ENCODE measurements at regions not wholly inside any gene's neighbourhood (a gene's known extent, or its start where the extent isn't known, plus 50 kb on each side); places are given as distances from the start of the nearest gene placed in this dataset.

DNA sequence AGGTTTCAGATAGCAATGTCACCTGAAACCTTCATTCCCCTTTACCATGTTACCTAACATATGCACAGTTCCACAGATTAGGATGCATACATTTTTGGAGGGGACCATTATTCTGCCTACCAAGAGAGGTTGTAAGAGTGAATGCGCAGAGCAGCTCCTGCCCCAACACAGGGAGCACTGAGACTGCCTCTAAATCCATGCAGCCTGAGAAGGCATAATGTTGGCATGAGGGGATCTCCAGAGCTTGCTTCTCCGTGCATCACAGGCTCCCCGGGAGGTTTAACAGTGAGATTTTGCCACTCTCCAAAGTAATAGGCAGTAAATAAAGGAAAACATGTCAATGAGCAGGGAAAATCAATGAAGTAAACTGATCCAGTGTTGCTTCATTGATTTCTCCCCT lies 410.8 kb downstream of the PCDH7 start:
- no peak overlapping the region for H3K9ac ChIP-seq (ENCODE audit: low read depth, low read length)
- no peaks in the 10 kb centered on the region for H3K36me3 ChIP-seq (ENCODE audit: control insufficient read depth, insufficient read depth, low read length)
- H3K27me3 ChIP-seq (ENCODE audit: control insufficient read depth, insufficient read depth, low read length): no peaks in the 10 kb centered on the region
- peaks cover 4% of the 10 kb centered on the region for H3K4me1 ChIP-seq (ENCODE audit: control insufficient read depth, insufficient read depth, low read length)
- no peak overlapping the region for H3K4me3 ChIP-seq (ENCODE audit: low read depth, low read length)
- no peaks in the 10 kb centered on the region for H3K9me3 ChIP-seq (ENCODE audit: control insufficient read depth, insufficient read depth, low read length)

DNA sequence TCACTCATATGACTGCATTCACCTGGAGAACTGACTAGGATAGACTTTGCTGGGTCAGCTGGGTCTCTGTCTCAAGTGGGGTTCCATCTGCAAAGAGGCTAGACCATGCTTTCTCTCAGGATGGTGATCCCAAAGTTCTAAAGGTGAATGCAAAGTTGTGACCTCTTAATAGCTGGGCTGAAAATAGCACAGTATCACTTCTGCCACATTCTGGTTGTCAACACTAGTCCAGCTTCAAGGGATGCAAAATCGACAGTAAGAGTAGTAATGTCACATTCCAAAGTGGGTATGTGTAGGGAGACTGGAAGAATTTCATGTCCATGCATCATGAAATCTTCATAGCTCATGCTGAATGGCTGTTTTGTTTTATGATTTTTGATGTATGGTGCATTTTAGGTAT lies 414.6 kb downstream of the PCDH7 start:
- Histone ChIP-seq H3K27me3 (ENCODE audit: control insufficient read depth, insufficient read depth, low read length) (no peaks in the 10 kb centered on the region), H3K9me3 (ENCODE audit: control insufficient read depth, insufficient read depth, low read length) (no peaks in the 10 kb centered on the region), H3K4me3 (ENCODE audit: low read depth, low read length) (no peak overlapping the region), H3K4me1 (ENCODE audit: control insufficient read depth, insufficient read depth, low read length) (peaks cover 4% of the 10 kb centered on the region), H3K36me3 (ENCODE audit: control insufficient read depth, insufficient read depth, low read length) (no peaks in the 10 kb centered on the region), H3K9ac (ENCODE audit: low read depth, low read length) (no peak overlapping the region)

DNA sequence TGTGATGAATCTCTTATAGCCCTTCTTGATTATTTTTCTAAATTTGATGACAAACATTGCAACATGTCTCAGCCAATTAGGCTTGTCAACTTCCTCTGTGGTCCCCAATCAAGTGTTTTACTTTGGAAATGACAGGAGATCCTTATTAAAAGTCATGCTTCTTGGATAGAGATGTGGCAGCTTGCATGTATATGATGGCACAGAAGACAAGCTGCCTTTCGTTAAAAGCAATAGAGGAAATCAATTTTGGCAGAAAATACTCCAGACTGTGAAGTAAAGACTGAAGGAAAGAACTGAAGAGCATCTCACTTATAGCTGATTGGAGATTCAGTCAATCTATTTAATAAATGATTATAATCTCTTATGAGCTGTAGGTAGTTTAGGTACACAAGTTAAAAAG lies 419.6 kb downstream of the PCDH7 start:
- Histone ChIP-seq H3K4me3 (ENCODE audit: low read depth, low read length) (no peak overlapping the region), H3K9ac (ENCODE audit: low read depth, low read length) (no peak overlapping the region), H3K27me3 (ENCODE audit: control insufficient read depth, insufficient read depth, low read length) (no peaks in the 10 kb centered on the region), H3K4me1 (ENCODE audit: control insufficient read depth, insufficient read depth, low read length) (no peaks in the 10 kb centered on the region), H3K9me3 (ENCODE audit: control insufficient read depth, insufficient read depth, low read length) (no peaks in the 10 kb centered on the region), H3K36me3 (ENCODE audit: control insufficient read depth, insufficient read depth, low read length) (no peaks in the 10 kb centered on the region)

DNA sequence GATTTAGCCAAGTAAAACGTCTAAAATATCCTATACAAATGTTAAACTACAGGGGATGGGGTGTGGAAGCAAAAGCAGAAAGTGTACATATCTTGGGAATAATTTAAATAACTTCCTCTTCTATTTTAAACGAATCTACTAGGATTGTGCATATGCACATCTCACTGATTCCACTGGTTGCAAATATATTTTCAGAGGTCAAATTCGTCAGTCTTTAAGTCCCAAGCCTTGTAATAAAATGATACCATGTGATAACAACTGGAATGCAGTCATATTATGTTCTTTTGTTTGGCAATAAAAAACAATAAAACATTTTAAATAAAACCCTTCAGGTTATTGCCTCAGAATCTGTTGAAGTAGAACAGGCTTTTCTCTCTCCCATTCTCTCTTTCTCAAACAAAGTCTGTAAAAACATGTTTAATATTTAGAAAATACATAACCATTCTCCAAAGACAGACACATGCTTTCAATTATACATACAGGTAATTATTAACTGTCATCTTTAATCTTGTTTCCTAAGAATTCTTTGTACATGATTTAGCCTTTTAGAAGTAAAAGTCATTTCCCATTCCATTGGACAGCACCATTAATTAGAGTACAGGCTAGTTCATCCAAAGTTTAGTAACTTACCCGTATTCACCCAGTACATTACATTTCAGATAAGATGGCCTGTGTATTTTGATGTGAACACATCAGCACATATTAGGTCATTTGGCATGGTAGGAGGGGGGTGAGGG lies 421.1 kb downstream of the PCDH7 start:
- no peak overlapping the region for H3K9ac ChIP-seq (ENCODE audit: low read depth, low read length)

DNA sequence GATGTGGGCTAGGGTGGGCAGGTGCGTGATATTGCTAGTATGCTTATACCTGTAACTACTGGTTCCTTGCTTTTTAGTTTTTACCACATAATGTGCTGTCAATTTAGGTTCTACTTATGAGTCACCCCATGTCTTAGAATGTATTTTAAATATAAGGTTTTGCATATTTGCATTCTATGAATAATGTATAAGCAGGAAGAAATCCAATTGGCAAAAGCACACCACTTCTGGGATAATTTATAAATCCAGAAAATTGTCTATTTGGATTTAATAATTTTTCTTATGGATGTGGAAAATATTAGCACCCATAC lies 421.6 kb downstream of the PCDH7 start:
- no peak overlapping the region for H3K9ac ChIP-seq (ENCODE audit: low read depth, low read length)

More for the DNA sequence above, 421.1 kb downstream of the PCDH7 start:
- H3K9me3 ChIP-seq (ENCODE audit: control insufficient read depth, insufficient read depth, low read length): no peaks in the 10 kb centered on the region
- H3K36me3 ChIP-seq (ENCODE audit: control insufficient read depth, insufficient read depth, low read length): no peaks in the 10 kb centered on the region
- no peak overlapping the region for H3K4me3 ChIP-seq (ENCODE audit: low read depth, low read length)
- H3K4me1 ChIP-seq (ENCODE audit: control insufficient read depth, insufficient read depth, low read length): no peaks in the 10 kb centered on the region
- no peaks in the 10 kb centered on the region for H3K27me3 ChIP-seq (ENCODE audit: control insufficient read depth, insufficient read depth, low read length)

DNA sequence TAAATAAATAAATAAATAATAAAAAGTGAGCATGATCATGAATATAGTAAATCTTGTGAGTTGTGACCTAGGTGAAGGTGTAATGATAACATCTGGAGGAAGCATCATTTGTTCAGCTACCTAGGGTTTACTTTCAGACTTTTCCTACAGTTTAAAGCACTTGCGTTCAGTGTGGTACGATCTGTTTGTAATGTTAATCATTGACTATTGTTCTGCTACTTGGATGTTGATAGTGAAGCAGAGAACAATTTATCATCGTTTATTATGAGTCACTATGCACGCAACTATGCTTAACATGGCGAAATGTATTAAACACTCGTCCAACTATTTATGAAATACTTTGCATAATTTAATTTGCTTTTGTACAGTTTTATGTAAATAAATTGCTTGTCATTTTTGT lies 426.2 kb downstream of the PCDH7 start:
- no peaks in the 10 kb centered on the region for H3K27me3 ChIP-seq (ENCODE audit: control insufficient read depth, insufficient read depth, low read length)
- H3K9me3 ChIP-seq (ENCODE audit: control insufficient read depth, insufficient read depth, low read length): no peaks in the 10 kb centered on the region

More for the DNA sequence above, 421.6 kb downstream of the PCDH7 start:
- no peak overlapping the region for H3K4me3 ChIP-seq (ENCODE audit: low read depth, low read length)
- H3K36me3 ChIP-seq (ENCODE audit: control insufficient read depth, insufficient read depth, low read length): no peaks in the 10 kb centered on the region
- H3K9me3 ChIP-seq (ENCODE audit: control insufficient read depth, insufficient read depth, low read length): no peaks in the 10 kb centered on the region
- H3K4me1 ChIP-seq (ENCODE audit: control insufficient read depth, insufficient read depth, low read length): no peaks in the 10 kb centered on the region
- H3K27me3 ChIP-seq (ENCODE audit: control insufficient read depth, insufficient read depth, low read length): no peaks in the 10 kb centered on the region

DNA sequence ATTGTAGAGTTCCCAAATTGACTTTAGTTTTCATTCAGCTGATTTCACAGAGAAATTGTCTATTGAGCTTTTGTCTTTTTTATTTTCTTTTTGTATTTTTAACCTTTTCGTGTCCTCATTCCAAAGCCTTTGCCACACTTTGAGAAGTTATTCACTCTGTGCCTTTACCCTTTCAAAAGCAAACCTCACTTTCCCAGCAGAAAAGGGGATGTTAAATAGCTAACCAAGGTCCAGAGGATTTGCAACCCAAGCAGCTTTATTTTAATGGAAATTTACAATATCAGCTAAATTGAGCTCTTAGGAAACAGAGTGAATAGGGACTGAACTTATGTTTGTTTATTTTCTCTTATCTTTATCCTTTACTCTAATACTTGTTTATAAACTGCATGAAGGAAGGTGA lies 428.8 kb downstream of the PCDH7 start:
- Histone ChIP-seq H3K9me3 (ENCODE audit: control insufficient read depth, insufficient read depth, low read length) (no peaks in the 10 kb centered on the region), H3K36me3 (ENCODE audit: control insufficient read depth, insufficient read depth, low read length) (no peaks in the 10 kb centered on the region), H3K4me1 (ENCODE audit: control insufficient read depth, insufficient read depth, low read length) (peaks cover 11% of the 10 kb centered on the region), H3K4me3 (ENCODE audit: low read depth, low read length) (no peak overlapping the region), H3K9ac (ENCODE audit: low read depth, low read length) (no peak overlapping the region), H3K27me3 (ENCODE audit: control insufficient read depth, insufficient read depth, low read length) (no peaks in the 10 kb centered on the region)

More for the DNA sequence above, 426.2 kb downstream of the PCDH7 start:
- Histone ChIP-seq H3K4me3 (ENCODE audit: low read depth, low read length) (no peak overlapping the region), H3K36me3 (ENCODE audit: control insufficient read depth, insufficient read depth, low read length) (no peaks in the 10 kb centered on the region), H3K9ac (ENCODE audit: low read depth, low read length) (no peak overlapping the region), H3K4me1 (ENCODE audit: control insufficient read depth, insufficient read depth, low read length) (peaks cover 11% of the 10 kb centered on the region)

DNA sequence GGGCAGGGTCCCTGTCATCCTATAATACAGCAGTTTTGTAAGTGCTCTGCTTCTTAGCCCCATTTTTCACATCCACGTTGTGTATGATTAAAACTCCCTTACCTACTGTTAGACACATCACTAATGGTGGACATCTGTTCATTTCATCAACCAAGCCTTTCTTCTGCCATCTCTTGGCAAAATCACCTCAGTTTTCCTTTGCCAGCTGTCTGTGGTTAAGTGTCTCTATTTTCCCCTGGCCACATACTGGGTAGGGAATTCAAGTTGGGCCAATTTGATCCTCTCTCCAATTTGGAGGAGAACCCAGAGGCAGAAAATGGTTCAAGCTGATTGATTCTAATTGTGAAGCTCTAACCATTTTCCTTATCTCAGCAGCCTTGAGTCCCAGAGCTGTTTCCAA lies 436.1 kb downstream of the PCDH7 start:
- peaks cover 5% of the 10 kb centered on the region for H3K4me1 ChIP-seq (ENCODE audit: control insufficient read depth, insufficient read depth, low read length)

DNA sequence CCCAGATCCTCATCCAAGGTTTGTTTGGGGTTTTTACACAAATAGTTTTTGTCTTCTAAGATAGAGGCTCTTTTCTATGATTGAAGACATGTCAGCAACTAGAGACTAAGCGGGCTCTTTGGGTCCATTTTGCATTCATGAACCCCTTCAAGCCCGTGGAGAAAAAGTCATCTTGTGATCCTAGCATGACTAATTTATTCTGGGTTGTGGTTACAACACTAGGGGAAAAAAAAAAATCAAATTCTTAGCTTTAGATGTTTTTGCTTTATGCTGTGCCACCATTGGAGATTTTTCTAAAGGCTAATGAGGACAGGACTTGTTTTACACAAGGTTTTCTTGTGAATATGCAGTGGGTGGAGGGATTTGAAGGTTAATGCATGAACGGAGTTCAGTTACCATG lies 440.0 kb downstream of the PCDH7 start:
- Histone ChIP-seq H3K36me3 (ENCODE audit: control insufficient read depth, insufficient read depth, low read length) (no peaks in the 10 kb centered on the region), H3K9me3 (ENCODE audit: control insufficient read depth, insufficient read depth, low read length) (no peaks in the 10 kb centered on the region), H3K4me1 (ENCODE audit: control insufficient read depth, insufficient read depth, low read length) (peaks cover 5% of the 10 kb centered on the region), H3K9ac (ENCODE audit: low read depth, low read length) (no peak overlapping the region), H3K27me3 (ENCODE audit: control insufficient read depth, insufficient read depth, low read length) (no peaks in the 10 kb centered on the region), H3K4me3 (ENCODE audit: low read depth, low read length) (no peak overlapping the region)

More for the DNA sequence above, 436.1 kb downstream of the PCDH7 start:
- no peak overlapping the region for H3K9ac ChIP-seq (ENCODE audit: low read depth, low read length)
- H3K27me3 ChIP-seq (ENCODE audit: control insufficient read depth, insufficient read depth, low read length): no peaks in the 10 kb centered on the region
- H3K4me3 ChIP-seq (ENCODE audit: low read depth, low read length): no peak overlapping the region
- H3K36me3 ChIP-seq (ENCODE audit: control insufficient read depth, insufficient read depth, low read length): no peaks in the 10 kb centered on the region
- H3K9me3 ChIP-seq (ENCODE audit: control insufficient read depth, insufficient read depth, low read length): no peaks in the 10 kb centered on the region

DNA sequence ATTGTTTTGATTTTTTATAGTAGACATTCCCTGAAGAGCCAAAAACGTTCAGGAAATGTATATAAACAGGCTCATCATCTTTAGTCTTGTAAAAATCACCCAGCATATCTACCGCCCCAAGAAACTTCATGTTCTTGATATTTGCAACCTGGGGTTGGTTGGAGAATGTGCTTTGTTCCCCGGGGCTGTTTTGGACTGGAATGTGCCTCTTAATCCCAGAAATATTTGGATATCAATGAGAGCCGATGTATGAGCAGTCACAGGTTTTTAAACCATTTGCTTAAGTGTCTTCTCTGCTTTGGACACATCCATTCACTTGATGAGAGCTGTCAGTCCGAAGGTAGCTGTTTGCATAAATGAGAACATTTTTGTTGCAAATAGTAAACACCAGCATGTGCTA lies 449.7 kb downstream of the PCDH7 start:
- H3K4me3 ChIP-seq (ENCODE audit: low read depth, low read length): no peak overlapping the region

DNA sequence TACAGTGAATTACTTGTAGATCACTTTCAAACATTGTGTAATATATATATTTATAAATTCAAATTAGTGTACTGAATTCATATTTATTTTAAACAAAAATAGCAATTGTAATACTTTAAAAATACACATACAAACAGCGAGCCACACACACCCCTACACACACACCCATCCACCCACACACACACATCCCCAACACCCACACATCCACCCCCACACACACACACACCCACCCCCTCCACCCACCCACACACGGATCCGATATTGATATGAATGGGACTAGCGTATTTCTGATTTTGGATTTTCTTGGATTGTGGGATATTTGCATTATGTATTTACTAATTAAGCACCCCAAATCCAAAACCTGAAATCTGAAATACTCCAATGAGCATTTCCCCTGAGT lies 451.2 kb downstream of the PCDH7 start:
- Histone ChIP-seq H3K4me1 (ENCODE audit: control insufficient read depth, insufficient read depth, low read length) (peaks cover 6% of the 10 kb centered on the region), H3K9ac (ENCODE audit: low read depth, low read length) (no peak overlapping the region)

More for the DNA sequence above, 449.7 kb downstream of the PCDH7 start:
- no peaks in the 10 kb centered on the region for H3K36me3 ChIP-seq (ENCODE audit: control insufficient read depth, insufficient read depth, low read length)
- no peaks in the 10 kb centered on the region for H3K27me3 ChIP-seq (ENCODE audit: control insufficient read depth, insufficient read depth, low read length)
- H3K9ac ChIP-seq (ENCODE audit: low read depth, low read length): no peak overlapping the region
- H3K9me3 ChIP-seq (ENCODE audit: control insufficient read depth, insufficient read depth, low read length): no peaks in the 10 kb centered on the region
- H3K4me1 ChIP-seq (ENCODE audit: control insufficient read depth, insufficient read depth, low read length): peaks cover 6% of the 10 kb centered on the region

DNA sequence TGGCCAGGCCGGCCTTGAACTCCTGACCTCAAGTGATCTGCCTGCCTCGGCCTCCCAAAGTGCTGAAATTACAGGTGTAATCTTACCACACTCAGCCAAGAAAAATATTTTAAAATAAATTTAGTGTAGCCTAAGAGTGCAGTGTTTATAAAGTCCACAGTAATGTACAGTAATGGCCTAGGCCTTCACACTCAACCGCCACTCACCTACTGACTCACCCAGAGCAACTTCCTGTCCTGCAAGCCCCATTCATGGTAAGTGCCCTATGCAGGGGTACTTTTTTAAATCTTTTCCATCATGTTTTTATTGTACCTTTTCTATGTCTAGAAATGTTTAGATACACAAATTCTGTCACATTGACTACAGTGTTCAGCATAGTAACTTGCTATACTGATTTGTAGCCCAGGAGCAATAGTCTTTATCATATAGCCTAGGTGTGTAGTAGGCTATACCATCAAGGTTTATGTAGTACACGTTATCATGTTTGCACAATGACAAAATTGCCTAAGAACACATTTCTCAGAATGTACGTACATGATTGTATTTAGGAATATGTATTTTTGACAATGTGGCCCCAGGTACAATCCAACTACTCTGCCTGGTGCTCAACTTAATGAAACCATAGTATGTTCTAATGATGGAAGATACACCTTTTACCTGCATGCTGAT lies 455.2 kb downstream of the PCDH7 start:
- H3K36me3 ChIP-seq (ENCODE audit: control insufficient read depth, insufficient read depth, low read length): no peaks in the 10 kb centered on the region
- no peak overlapping the region for H3K9ac ChIP-seq (ENCODE audit: low read depth, low read length)
- no peaks in the 10 kb centered on the region for H3K27me3 ChIP-seq (ENCODE audit: control insufficient read depth, insufficient read depth, low read length)
- H3K9me3 ChIP-seq (ENCODE audit: control insufficient read depth, insufficient read depth, low read length): no peaks in the 10 kb centered on the region
- no peak overlapping the region for H3K4me3 ChIP-seq (ENCODE audit: low read depth, low read length)
- peaks cover 2% of the 10 kb centered on the region for H3K4me1 ChIP-seq (ENCODE audit: control insufficient read depth, insufficient read depth, low read length)

More for the DNA sequence above, 451.2 kb downstream of the PCDH7 start:
- Histone ChIP-seq H3K9me3 (ENCODE audit: control insufficient read depth, insufficient read depth, low read length) (no peaks in the 10 kb centered on the region), H3K36me3 (ENCODE audit: control insufficient read depth, insufficient read depth, low read length) (no peaks in the 10 kb centered on the region), H3K4me3 (ENCODE audit: low read depth, low read length) (no peak overlapping the region), H3K27me3 (ENCODE audit: control insufficient read depth, insufficient read depth, low read length) (no peaks in the 10 kb centered on the region)
